Heart right ventricle (tissue), 16 donors: ENCODE measurements at regions not wholly inside any gene's neighbourhood (a gene's known extent, or its start where the extent isn't known, plus 50 kb on each side); places are given as distances from the start of the nearest gene placed in this dataset.

Source experiments
- ATAC-seq, 8 donors: fragments of 200-7000 bp; cut with Tn5 transposase; one replicate each; pipeline ENCODE4 v1.9.1; 2020; ENCODE audit warnings: mild to moderate bottlenecking in 8 of 8, moderate library complexity in 8 of 8, moderate number of reproducible peaks in 1 of 8
- DNase-seq, 2 donors: peaks; one replicate each; pipeline ENCODE4 v3.0.0-alpha.2; 2020
- H3K27ac ChIP-seq, 10 donors: fragments of 200-600 bp; sonication (generic) in 2 of 10; one replicate each; pipeline versions ENCODE4 v1.5.0 to v1.8.0; 2020 to 2022; ENCODE audit warnings: mild to moderate bottlenecking in 3 of 10
- H3K27me3 ChIP-seq, 7 donors: fragments of 200-600 bp; one replicate each; pipeline ENCODE4 v1.8.0; 2021 to 2022; ENCODE audit warnings: mild to moderate bottlenecking in 2 of 7
- H3K36me3 ChIP-seq, 9 donors: fragments of 200-600 bp; sonication (generic) in 1 of 9; one replicate each; pipeline versions ENCODE4 v1.5.0 to v1.8.0; 2020 to 2022; ENCODE audit warnings: mild to moderate bottlenecking in 2 of 9
- H3K4me1 ChIP-seq, 9 donors: fragments of 200-600 bp; sonication (generic) in 1 of 9; one replicate each; pipeline versions ENCODE4 v1.5.0 to v1.8.0; 2020 to 2022; ENCODE audit warnings: mild to moderate bottlenecking in 4 of 9
- H3K4me3 ChIP-seq, 10 donors: fragments of 200-600 bp; sonication (generic) in 2 of 10; one replicate each; pipeline versions ENCODE4 v1.5.0 to v1.8.0; 2020 to 2022; ENCODE audit warnings: mild to moderate bottlenecking in 7 of 10, moderate library complexity in 2 of 10
- H3K9me3 ChIP-seq, 11 donors: fragments of 200-600 bp in 10 of 11; sonication (generic) in 2 of 11; one replicate each; pipeline versions ENCODE4 v1.5.0 to v1.8.0; 2013 to 2022; ENCODE audit warnings: mild to moderate bottlenecking in 2 of 11, control low read depth in 1 of 11, moderate library complexity in 1 of 11
- WGBS, 2 donors: extraction: QIAGEN DNeasy Blood & Tissue Kit; methylation state at CpG; one replicate each; pipeline ENCODE4 v1.1.7; 2013; ENCODE audit warnings: inconsistent platforms in 1 of 2; 5-methylcytosine and 5-hydroxymethylcytosine counted together
- intact Hi-C, 10 donors: fragments of 100-400 bp; cut with DNase I; formaldehyde crosslinking; loops; one replicate each; pipeline versions ENCODE4 v1.11.1 to v1.14.2; 2022
- TF ChIP-seq, protein P1 (sequence below), 9 donors: fragments of 200-600 bp; sonication (generic) in 2 of 9; IDR thresholded peaks; one replicate each; pipeline versions ENCODE4 v1.5.0 to v1.8.0; 2021 to 2022; ENCODE audit warnings: antibody characterized with exemption in 9 of 9, mild to moderate bottlenecking in 5 of 9, moderate library complexity in 1 of 9
- donor health status: Arrhythmogenic right ventricular cardiomyopathy.
- donor health status: ischemic (EF 13 %, LVEDD 7.1; RV severe dilation, severe dysfunction).
- donor health status: healthy with polysubstance abuse.
- donor health status: DM: no; HTN: yes; CAD: no.
- donor health status: DM: no; HTN: no; CAD: no.
- donor health status: ischemic (EF 25% LVEDD 6.9; RV normal size, moderate dysfunction).
- donor health status: ischemic (EF 25% LVEDD 5.7; RV mildly dilated, moderate dysfunction).
- donor health status: healthy.
- donor health status: DM: yes; HTN: yes; CAD: no.
- donor health status: Ischemic cardiomyopathy.
- donor health status: ischemic (EF 35%, LVEDD 5.7; RV mildly dilated, moderate dysfunction).
- donor health status: nonischemic (EF 11% LVEDD 7.7; RV severe dilation, severe dysfunction).
- donor health status: DM: yes; HTN: yes; CAD: no.
- donor health status: PGD.
- donor health status: ischemic (EF 29% LVEDD 5.4; RV normal size, mild dysfunction).
- donor health status: nonischemic (EF 23%, LVEDD 6.1; RV moderate dilation, normal function).

DNA sequence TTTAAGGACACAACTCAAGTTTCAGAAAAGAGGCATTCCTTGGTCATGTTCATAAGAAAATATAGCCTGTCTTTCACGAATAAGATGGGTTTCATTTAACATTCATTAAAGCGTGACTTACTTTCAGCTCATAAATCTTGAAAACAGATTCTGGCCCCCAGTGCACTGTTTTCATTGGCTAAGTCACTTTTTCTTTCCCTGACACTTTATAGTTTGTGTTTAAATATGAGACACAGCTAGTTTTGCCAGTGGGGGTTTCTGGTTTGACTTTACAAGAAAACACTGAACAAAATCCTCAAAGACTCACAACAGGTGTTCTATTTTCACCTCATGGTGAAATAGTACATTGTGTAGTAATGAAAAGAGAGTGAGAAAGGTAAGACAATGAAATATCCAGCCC, 65.9 kb downstream of the PHLDA1 start:
- ATAC-seq = no peak
- no peaks in the 10 kb centered on the region for H3K9me3 ChIP-seq
- WGBS, 2 donors = 82 to 86% methylated on average over 2 of the region's 2 CpGs

GRCh38 chr12:75964150-75964549, 67.4 kb downstream of the PHLDA1 start:
- Histone ChIP-seq H3K4me1 (peaks cover 0 to 28% (median 15%) of the 10 kb centered on the region in 9 donors), H3K27me3 (no peaks in the 10 kb centered on the region), H3K4me3 (no peak overlapping the region), H3K9me3 (no peaks in the 10 kb centered on the region), H3K27ac (no peak overlapping the region), H3K36me3 (no peaks in the 10 kb centered on the region)
- DNase-seq (no peak), ATAC-seq (peak in 4 of 8 donors; percentile 42 to 62 (median 56))
- TF ChIP-seq, protein P1, sequence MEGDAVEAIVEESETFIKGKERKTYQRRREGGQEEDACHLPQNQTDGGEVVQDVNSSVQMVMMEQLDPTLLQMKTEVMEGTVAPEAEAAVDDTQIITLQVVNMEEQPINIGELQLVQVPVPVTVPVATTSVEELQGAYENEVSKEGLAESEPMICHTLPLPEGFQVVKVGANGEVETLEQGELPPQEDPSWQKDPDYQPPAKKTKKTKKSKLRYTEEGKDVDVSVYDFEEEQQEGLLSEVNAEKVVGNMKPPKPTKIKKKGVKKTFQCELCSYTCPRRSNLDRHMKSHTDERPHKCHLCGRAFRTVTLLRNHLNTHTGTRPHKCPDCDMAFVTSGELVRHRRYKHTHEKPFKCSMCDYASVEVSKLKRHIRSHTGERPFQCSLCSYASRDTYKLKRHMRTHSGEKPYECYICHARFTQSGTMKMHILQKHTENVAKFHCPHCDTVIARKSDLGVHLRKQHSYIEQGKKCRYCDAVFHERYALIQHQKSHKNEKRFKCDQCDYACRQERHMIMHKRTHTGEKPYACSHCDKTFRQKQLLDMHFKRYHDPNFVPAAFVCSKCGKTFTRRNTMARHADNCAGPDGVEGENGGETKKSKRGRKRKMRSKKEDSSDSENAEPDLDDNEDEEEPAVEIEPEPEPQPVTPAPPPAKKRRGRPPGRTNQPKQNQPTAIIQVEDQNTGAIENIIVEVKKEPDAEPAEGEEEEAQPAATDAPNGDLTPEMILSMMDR (IDR thresholded peaks at IDR 0.05) = no peak
- 53 to 85% methylated on average over 1 of the region's 1 CpG for WGBS, 2 donors
- intact Hi-C loops = no loop called here

More for the DNA sequence above, 65.9 kb downstream of the PHLDA1 start:
- Histone ChIP-seq H3K4me3 (no peak overlapping the region), H3K36me3 (no peaks in the 10 kb centered on the region), H3K27me3 (no peaks in the 10 kb centered on the region), H3K27ac (no peak overlapping the region), H3K4me1 (peaks cover 0 to 29% (median 0%) of the 10 kb centered on the region in 9 donors)
- intact Hi-C loops = no loop called here
- DNase-seq = no peak
- TF ChIP-seq, protein P1 (IDR thresholded peaks at IDR 0.05) = no peak

- Histone ChIP-seq H3K27me3 (no peaks in the 10 kb centered on the region), H3K9me3 (no peaks in the 10 kb centered on the region), H3K36me3 (no peaks in the 10 kb centered on the region), H3K4me3 (no peak overlapping the region), H3K4me1 (peaks cover 0 to 30% (median 19%) of the 10 kb centered on the region in 9 donors), H3K27ac (no peak overlapping the region)
- 98 to 99% methylated on average over 4 of the region's 4 CpGs for WGBS, 2 donors
- DNase-seq (no peak), ATAC-seq (no peak)
- TF ChIP-seq, protein P1 (IDR thresholded peaks at IDR 0.05) = no peak
- intact Hi-C loops = no loop called here
These were observed 69.7 kb downstream of the PHLDA1 start for GRCh38 chr12:75961878-75962277.

GRCh38 chr12:75960954-75961661, 70.5 kb downstream of the PHLDA1 start:
- TF ChIP-seq, protein P1 (IDR thresholded peaks at IDR 0.05) = no peak
- WGBS, 2 donors = 97 to 100% methylated on average over 6 of the region's 6 CpGs
- Histone ChIP-seq H3K27ac (no peak overlapping the region), H3K9me3 (no peaks in the 10 kb centered on the region), H3K36me3 (no peaks in the 10 kb centered on the region), H3K27me3 (no peaks in the 10 kb centered on the region), H3K4me1 (peaks cover 0 to 30% (median 19%) of the 10 kb centered on the region in 9 donors), H3K4me3 (no peak overlapping the region)
- no peak for ATAC-seq
- DNase-seq = no peak
- intact Hi-C loops = no loop called here
